ENCODE measurements at regions not wholly inside any gene's neighbourhood (a gene's known extent, or its start where the extent isn't known, plus 50 kb on each side); places are given as distances from the start of the nearest gene placed in this dataset.

DNA sequence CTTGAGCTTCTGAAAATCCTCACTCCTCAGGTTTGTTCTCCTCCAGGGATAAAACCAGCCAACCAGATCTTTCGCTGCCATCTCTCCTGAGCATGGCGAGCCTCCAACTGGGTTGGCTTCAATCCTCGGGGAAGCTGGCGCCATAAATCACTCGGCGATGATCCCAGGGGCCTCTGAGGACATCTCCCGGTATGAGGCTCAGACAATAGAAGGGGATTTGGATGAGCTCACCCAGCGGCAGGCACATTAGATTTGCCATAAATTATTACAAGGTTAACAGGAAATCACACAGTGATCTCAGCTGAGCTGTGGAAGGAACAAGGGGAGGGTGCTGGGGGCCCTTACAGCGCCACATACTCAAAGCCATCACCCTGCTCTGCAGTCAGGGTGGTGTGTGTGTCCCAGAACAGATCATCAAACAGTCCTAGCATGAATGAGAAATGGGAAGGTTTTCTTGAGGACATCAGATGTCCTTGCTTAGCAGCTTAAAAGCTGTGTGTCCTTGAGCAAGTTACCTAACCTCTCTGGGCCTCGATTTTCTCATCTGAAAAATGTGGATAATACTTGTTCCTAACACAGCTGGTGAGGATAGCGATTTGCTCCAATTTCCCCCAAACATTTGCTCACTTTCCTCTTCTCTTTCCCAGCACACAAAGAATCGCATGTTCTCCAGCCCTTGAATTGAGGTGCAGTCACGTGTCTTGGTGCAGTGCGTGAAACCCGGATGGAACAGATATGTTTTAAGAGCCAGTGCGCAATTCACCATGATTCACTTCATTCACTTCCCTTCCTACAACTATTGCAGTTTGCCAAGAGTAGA, 142.8 kb downstream of the SCARB1 start:
- Histone ChIP-seq H3K9me3 (ENCODE audit: insufficient read depth, low read depth, low read length) (no peaks in the 10 kb centered on the region), H3K27ac (ENCODE audit: low read depth, low read length) (peak overlapping the region; percentile 59), H3K36me3 (ENCODE audit: insufficient read depth, low read length) (no peaks in the 10 kb centered on the region), H3K4me2 (ENCODE audit: low read length) (peak overlapping the region; percentile 57), H3K4me3 (ENCODE audit: insufficient read depth, low read depth, low read length) (no peak overlapping the region), H2AFZ (ENCODE audit: low read depth, low read length) (peak overlapping the region; percentile 11), H3K4me1 (ENCODE audit: insufficient read depth, low read length) (peaks cover 23% of the 10 kb centered on the region), H3K9ac (ENCODE audit: low read length) (peak overlapping the region; percentile 52), H4K20me1 (ENCODE audit: insufficient read depth, low read length) (no peaks in the 10 kb centered on the region), H3K27me3 (ENCODE audit: insufficient read depth, low read length) (no peaks in the 10 kb centered on the region), H3K79me2 (ENCODE audit: insufficient read depth, low read length) (no peaks in the 10 kb centered on the region)
- DNase-seq (ENCODE audit: low read depth) (peak; percentile 83), FAIRE-seq (peak; percentile 17)
- peak overlapping the region; percentile 49 for H3K27ac Mint-ChIP-seq (ENCODE audit: unreplicated experiment)
- H3K36me3 Mint-ChIP-seq (ENCODE audit: low read depth, unreplicated experiment), result peaks cover 2% of the 10 kb centered on the region
- no peak overlapping the region for H3K4me3 Mint-ChIP-seq (ENCODE audit: unreplicated experiment)
- H3K4me1 Mint-ChIP-seq (ENCODE audit: low read depth, unreplicated experiment), result peaks cover 15% of the 10 kb centered on the region
- peaks cover 10% of the 10 kb centered on the region for H3K27me3 Mint-ChIP-seq (ENCODE audit: low read depth, unreplicated experiment)
- peaks cover 2% of the 10 kb centered on the region for H3K9me3 Mint-ChIP-seq (ENCODE audit: unreplicated experiment)
- TF ChIP-seq, protein P1, sequence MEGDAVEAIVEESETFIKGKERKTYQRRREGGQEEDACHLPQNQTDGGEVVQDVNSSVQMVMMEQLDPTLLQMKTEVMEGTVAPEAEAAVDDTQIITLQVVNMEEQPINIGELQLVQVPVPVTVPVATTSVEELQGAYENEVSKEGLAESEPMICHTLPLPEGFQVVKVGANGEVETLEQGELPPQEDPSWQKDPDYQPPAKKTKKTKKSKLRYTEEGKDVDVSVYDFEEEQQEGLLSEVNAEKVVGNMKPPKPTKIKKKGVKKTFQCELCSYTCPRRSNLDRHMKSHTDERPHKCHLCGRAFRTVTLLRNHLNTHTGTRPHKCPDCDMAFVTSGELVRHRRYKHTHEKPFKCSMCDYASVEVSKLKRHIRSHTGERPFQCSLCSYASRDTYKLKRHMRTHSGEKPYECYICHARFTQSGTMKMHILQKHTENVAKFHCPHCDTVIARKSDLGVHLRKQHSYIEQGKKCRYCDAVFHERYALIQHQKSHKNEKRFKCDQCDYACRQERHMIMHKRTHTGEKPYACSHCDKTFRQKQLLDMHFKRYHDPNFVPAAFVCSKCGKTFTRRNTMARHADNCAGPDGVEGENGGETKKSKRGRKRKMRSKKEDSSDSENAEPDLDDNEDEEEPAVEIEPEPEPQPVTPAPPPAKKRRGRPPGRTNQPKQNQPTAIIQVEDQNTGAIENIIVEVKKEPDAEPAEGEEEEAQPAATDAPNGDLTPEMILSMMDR (IDR thresholded peaks at IDR 0.05; ENCODE audit: insufficient read depth, low read depth, low read length), result no peak
- no peak for TF ChIP-seq EZH2 (IDR thresholded peaks at IDR 0.05; ENCODE audit: insufficient read depth, low read length)

DNA sequence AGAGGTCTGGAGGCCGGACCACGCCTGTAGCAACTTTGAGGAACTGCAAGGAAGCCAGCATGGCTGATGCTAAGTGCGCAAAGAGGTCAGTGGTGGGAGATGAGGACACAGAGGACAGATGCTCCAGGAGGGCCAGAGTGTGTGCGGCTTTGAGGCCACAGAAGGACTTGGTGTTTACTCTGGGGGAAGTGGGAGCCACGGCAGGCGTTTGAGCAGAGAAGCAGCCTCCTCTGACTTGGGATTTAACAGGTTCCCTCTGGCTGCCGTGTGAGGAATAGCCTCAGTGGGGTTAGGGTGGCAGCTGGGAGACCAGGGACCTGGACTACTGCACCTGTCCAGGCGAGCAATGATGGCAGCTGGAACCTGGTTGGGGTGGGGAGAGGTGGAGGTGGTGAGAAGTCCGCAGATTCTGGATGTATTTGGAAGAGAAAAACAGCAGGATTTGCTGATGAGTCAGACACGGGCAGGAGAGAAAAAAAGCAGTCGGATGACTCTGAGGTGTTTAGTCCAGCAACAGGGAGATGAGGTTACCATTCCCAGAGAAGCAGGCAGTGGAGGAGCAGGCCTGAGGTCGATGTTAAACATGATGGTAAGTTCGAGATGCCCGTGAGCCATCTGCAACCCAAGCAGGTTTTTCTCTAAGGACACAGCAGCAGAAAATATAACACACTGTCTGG, 143.5 kb downstream of the SCARB1 start:
- Histone ChIP-seq H3K4me2 (ENCODE audit: low read length) (peak overlapping the region; percentile 57), H3K36me3 (ENCODE audit: insufficient read depth, low read length) (no peaks in the 10 kb centered on the region), H3K4me1 (ENCODE audit: insufficient read depth, low read length) (peaks cover 23% of the 10 kb centered on the region), H4K20me1 (ENCODE audit: insufficient read depth, low read length) (no peaks in the 10 kb centered on the region), H3K9ac (ENCODE audit: low read length) (peak overlapping the region; percentile 52), H3K27me3 (ENCODE audit: insufficient read depth, low read length) (no peaks in the 10 kb centered on the region), H3K9me3 (ENCODE audit: insufficient read depth, low read depth, low read length) (no peaks in the 10 kb centered on the region), H3K27ac (ENCODE audit: low read depth, low read length) (peak overlapping the region; percentile 59), H3K4me3 (ENCODE audit: insufficient read depth, low read depth, low read length) (no peak overlapping the region), H3K79me2 (ENCODE audit: insufficient read depth, low read length) (no peaks in the 10 kb centered on the region), H2AFZ (ENCODE audit: low read depth, low read length) (peak overlapping the region; percentile 11)
- Mint-ChIP-seq H3K4me3 (ENCODE audit: unreplicated experiment) (no peak overlapping the region), H3K4me1 (ENCODE audit: low read depth, unreplicated experiment) (peaks cover 15% of the 10 kb centered on the region), H3K9me3 (ENCODE audit: unreplicated experiment) (peaks cover 2% of the 10 kb centered on the region), H3K27me3 (ENCODE audit: low read depth, unreplicated experiment) (peaks cover 10% of the 10 kb centered on the region), H3K27ac (ENCODE audit: unreplicated experiment) (no peak overlapping the region), H3K36me3 (ENCODE audit: low read depth, unreplicated experiment) (no peaks in the 10 kb centered on the region)
- DNase-seq (ENCODE audit: low read depth) (peak; percentile 88), FAIRE-seq (peak; percentile 78)
- TF ChIP-seq EZH2 (IDR thresholded peaks at IDR 0.05; ENCODE audit: insufficient read depth, low read length), result no peak
- TF ChIP-seq, protein P1 (IDR thresholded peaks at IDR 0.05; ENCODE audit: insufficient read depth, low read depth, low read length), result peak; percentile 16
